HG03095 (cell line): ENCODE measurements at regions not wholly inside any gene's neighbourhood (a gene's known extent, or its start where the extent isn't known, plus 50 kb on each side); places are given as distances from the start of the nearest gene placed in this dataset.

Source experiments
- ATAC-seq: cut with Tn5 transposase; IDR thresholded peaks from one replicate; pipeline ENCODE4 v1.9.1; 2021; ENCODE audit warnings: moderate library complexity; ENCODE audit not compliant: unreplicated experiment

DNA sequence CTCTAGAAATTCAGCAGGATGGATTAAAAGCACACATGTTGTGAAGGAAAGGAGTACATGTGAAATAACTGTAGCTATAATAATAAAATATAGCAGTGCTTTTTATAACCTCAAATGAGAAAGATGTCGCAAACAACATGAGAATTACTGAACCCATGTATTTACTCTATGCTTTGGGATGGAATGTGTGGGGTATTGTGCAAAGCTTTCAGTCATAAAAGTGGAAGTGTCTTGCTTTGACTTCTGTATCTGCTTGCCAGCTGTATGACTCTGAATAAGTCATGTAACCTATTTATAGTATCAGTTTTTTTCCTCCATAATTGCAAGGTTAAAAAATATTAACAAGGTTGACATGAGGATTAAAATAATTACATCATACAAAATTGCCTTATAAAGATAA, 519.3 kb upstream of the CADM2 start:
- ATAC-seq = no peak

DNA sequence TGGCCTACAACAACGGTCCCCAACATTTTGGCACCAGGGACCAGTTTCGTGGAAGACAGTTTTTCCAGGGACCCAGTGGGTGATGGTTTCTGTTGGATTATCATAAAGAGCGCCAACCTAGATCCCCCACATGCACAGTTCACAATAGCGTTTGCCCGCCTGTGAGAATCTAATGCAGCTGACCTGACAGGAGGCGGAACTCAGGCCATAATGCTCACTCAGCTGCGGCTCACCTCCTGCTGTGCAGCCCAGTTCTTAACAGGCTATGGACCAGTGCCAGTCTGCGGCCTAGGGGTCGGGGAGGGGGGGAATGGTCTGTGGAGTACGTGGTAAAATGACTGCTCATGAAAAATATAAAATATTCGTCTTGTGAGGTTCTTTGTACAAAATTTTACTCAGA, 518.5 kb upstream of the CADM2 start:
- no peak for ATAC-seq

DNA sequence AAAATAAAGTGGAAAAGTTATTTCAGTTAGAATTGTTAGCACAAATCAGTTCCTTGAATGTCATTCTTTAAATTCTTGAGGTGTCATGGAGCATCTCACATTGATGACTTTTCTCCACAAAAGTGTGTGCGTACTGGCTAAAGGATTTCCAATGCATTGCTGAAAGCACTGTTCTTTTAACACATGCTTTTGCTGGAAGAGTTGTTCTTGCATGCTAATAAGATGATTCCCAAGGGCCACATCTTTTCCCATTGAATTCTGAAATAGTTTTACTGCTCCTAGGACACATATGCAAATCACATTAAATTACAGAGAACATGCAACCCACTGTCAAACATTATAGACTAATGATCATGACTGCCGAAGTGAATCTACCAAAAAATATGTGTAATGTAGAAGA, 516.3 kb upstream of the CADM2 start:
- ATAC-seq = no peak

DNA sequence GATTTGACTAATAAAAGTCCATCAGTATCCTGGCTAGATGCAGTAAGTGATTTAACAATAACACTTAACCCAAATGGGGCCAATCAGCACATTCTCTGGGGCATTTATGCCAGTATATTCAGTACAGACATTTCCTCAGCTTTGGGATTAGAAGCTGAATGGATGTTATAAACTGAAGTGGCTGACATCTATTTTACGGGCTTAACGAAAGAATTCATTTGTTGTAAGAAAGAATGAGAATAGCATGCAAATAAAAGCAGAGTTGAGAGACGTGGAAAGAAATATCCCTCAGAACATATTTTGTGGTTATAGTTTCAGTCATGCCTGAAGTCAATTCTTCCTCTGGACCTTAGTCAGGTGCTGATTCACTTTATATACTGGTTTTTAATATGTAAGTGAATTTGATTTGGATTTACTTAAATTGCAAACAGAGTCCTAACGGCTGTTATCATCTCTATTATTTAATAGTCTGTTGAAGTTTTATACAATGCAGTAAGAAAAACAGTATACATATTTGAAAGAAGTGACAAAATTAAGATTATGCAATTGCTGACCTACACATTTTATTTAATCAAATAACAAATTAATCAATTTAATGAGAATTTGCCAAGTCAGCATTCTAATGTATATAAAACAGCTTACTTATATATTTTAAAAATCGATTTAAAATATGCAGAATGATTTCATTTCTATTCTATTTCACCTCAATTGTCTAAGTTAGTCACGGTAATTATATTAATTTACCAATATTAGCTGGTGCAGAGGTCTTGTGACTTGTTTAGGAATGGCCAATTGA, 513.9 kb upstream of the CADM2 start:
- no peak for ATAC-seq

DNA sequence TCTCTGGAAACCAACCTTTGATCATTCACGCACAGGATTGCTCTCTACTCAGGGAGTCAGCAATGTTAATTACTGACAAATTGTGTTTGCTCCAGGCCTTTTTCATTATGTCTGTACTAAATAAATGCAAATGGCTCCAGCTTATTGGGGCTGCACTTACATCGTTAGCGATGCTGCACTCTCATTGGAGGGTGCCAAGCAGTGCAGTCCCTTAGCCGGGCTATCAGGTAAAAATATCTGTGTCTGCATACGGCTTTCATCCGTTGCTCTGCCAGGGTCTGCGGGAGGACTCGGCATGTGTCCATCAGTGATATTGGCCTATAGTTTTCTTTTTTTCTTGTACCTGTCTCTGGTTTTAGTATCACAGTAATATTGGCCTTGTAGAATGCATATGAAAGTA, 471.5 kb upstream of the CADM2 start:
- ATAC-seq = no peak

DNA sequence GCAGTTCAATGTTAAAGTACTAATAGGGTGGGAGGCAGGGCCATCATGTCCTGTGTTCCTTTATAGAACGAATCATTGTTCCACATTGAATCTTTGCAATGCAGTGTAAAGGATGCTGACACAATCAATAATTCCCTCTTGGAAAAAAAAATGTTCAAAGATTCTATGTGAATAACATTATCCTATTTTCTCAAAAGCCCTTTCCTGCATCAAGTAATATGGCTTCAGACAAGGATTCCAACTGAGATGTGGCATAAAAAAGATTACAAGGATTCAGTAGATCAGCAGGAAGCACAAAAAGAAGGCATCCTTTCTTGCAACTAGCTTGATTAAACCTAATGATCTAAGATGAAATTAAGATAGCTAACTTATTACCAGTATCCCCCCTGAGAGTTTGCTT, 454.0 kb upstream of the CADM2 start:
- no peak for ATAC-seq

DNA sequence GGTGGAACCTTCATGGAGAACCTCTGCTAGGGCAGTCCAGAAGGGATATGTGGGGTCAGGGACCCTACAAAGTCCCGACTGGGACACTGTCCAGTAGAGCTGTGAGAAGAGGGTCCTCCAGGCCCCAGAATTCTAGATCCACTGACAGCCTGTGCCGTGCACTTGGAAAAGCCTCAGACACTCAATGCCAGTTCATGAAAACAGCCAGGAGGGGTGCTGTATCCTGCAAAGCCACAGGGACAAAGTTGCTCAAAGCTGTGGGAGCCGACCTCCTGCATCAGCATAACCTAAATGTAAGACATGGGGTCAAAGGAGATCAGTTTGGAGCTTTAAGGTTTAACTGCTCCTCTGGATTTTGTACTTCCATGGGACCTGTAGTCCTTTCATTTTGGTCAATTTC, 448.8 kb upstream of the CADM2 start:
- no peak for ATAC-seq

DNA sequence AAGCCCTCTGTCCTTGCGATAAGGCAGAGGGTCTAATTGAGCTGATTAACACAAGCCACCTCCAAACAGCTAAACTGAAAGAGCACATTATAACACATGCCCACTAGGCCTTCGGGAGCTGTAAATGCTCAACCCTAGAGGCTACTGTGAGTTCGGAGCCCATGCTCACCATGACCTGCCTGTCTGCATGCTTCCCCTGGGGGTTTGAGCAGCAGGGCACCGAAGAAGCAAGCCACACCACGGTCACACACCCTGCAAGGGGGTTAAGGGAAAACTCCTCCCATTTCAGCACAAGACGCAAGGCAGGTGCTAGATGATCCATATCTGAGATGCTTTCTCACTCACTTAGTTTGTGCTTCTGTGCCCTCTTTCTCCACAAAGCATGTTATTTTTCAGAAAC, 435.9 kb upstream of the CADM2 start:
- no peak for ATAC-seq

DNA sequence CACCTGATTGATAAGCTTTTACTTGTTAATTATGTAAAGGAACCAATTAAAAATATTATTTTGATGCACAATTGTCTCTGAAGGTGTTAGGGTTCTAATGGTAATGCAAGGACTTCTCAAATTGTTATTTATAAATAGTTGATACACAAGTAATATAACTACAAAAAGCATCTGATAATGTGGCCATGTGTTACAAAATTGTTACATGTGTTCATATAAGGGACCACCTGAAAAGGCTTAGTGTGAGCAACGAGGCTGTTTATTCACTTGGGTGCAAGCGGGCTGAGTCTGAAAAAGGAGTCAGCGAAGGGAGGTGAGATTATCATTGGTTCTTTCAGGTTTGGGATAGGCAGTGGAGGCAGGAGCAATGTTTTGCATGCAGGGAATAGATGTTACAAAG, 421.9 kb upstream of the CADM2 start:
- no peak for ATAC-seq

DNA sequence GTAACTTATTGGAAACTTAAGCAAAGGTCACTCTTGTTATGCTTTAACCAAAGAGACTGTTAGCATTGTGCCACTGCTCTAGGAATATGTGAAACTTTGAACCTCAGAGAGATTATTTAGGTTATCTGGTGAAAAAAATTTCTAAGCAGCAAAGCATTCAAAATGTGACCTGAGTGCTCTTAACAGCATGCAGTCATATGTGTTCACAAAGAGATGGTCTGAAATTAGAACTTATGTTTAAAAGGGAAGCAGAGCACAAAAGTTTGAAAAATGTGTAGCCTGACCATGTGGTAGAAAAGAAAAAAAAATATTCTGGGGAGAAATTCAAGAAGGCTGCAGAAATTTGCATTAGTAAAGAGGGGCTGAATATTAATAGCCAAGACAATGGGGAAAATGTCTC, 420.2 kb upstream of the CADM2 start:
- no peak for ATAC-seq

DNA sequence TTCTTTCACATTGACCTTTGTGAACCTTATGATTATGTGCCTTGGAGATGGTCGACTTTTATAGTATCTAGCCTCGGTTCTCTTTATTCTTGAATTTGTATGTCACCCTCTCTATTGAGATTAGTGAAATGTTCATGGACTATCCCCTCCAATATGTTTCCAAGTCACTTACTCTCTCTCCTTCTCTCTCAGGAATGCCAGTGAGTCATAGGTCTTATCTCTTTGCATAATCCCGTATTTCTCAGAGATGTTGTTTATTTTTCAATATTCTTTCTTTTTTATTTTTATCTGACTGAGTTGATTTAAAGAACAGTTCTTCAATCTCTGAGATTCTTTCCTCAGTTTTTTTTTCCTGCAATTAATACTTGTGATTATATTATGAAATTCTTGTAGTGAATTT, 411.6 kb upstream of the CADM2 start:
- no peak for ATAC-seq

DNA sequence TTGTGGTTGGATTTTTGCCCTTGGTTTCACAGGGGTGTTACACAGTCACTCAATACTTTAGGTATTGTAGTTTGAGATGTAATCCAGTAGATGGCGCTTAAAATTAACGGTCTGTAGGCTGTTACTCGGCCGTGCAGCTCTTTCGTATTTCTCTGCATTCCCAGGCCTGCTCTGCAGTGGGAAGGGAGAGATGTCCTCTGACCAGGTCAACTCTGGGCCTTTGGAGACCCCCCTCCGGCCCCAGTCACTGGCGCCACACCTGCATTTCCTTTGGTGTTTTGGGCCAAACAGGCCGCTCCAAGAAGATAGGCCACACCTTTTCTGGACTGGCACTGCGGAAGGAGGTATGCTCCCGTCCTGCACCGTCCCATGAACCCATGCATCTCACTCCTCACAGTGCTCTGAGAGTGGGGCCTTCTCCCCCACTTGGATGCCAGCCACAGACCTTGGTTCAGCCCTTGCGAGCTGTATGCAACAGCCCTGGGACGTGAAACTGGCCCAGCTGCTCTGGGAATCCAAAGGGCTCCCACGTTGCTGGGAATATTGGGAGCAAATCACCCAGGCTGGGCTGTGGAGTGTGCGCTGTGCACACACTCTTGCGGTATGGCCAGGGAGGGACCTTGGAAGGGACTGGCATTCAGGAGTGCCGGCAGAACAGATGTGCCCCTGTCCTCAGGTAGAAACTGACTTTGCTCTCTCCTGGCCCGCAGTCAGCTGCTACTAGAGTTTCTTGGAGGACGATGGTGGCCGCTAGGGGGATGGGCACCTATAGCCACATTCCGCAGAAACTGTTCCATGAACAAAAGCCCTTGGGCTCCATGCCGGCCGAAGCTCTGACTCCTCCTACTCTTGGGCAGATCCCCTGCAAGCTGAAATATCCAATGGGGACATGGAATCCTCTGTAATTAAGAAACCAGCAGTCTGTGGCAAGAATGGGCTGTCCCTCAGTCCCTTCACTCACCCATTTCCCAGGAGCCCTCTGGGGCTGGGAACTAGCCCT, 410.5 kb upstream of the CADM2 start:
- ATAC-seq = peak; percentile 81

DNA sequence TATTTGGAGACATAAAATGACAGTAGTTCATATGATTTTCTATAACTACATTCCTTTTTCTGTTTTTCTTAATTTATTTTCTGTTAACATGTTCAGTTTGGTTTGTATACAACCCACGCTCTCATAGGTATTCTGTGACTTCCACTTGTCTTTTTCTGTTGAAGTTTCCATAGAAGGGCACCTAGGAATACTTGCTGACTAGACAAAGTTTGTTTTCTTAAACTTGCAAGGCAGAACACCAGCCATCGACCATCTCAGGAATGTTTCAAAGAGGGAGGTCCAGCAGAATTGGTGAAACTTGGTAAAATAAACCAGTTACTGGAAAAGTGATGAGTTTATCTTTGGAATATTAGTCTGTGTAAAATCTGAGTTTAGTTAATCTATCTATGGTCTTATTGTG, 403.2 kb upstream of the CADM2 start:
- ATAC-seq = no peak

DNA sequence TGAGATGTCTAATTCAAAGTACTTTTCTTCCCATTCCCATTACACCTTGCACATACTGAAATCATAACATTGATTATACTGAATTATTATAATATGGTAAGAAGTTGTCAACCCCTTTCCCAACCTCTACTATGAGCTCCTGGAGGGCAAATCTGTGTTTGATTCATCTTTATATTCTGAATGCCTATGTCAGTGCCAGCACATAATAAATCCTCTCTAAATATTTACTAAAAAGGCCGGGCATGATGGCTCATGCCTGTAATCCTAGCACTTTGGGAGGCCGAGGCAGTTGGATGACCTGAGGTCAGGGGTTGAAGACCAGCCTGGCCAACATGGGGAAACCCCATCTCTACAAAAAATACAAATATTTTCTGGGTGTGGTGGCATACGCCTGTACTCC, 392.5 kb upstream of the CADM2 start:
- no peak for ATAC-seq

DNA sequence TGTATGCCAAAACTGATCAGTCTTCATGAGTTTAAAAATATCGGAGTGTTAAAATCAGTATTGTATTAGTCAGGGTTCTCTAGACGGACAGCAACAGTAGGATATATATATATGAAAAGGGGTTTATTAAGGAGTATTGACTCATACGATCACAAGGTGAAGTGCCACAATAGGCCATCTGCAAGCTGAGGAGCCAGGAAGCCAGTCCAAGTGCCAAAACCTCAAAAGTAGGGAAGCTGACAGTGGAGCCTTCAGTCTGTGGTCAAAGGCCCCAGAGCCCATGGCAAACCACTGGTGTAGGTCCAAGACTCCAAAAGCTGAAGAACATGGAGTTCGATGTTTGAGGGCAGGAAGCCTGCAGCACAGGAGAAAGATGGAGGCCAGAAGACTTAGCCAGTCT, 391.0 kb upstream of the CADM2 start:
- ATAC-seq = no peak

DNA sequence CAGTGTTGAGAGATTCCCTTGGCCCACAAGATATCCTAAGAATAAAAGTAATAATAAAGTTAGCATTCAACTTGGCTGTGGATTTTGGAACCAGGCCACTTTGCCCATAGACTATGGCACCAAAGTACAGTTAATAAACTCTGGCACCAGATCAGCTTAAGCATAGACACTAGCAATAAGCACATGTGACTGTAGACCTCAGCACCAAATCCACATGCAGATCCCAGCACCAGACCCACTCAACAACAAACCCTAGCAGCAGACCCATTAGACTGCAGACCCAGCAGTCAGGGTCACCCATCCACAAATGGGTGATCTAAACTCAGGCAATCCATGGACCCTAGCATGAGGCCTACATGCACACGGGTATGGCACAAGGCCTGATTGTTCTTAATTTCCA, 384.8 kb upstream of the CADM2 start:
- ATAC-seq = no peak

DNA sequence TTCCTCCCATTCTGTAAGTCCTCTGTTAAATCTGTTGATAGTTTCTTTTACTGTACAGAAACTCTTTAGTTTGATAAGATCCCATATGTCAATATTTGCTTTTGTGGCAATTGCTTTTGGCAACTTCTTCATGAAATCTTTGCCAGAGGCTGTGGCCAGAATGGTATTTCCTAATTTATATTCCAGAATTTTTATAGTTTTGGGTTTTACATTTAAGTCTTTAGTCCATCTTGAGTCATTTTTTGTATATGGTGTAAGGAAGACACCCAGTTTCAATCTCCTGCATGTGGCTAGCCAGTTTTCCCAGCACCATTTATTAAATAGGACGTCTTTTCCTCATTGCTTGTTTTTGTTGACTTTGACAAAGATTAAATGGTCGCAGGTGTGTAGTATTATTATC, 372.4 kb upstream of the CADM2 start:
- ATAC-seq = no peak

DNA sequence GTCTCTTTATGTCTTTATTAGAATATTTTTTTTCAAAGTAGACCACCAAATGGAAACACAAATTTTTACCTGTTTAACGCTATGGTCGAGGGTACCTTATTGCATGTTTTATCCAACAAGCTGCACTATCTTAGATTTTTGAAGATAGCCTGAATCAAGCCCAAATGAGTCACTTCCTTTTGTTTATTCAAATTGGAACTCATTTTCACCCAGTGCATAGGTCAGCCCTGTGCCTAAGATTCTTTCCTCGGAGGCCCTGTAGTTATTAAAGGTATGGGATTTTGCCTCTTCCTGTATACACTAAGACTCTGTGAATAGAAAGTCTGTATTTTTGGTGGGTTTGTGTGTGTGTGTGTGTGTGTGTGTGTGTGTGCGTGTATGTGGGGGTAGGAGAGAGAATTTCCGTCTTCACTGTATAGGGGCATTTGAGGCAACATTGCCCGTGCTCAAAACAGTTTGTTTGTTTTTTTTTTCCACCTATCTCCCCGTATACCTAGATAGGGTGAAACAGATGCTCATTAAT, 358.0 kb upstream of the CADM2 start:
- no peak for ATAC-seq

DNA sequence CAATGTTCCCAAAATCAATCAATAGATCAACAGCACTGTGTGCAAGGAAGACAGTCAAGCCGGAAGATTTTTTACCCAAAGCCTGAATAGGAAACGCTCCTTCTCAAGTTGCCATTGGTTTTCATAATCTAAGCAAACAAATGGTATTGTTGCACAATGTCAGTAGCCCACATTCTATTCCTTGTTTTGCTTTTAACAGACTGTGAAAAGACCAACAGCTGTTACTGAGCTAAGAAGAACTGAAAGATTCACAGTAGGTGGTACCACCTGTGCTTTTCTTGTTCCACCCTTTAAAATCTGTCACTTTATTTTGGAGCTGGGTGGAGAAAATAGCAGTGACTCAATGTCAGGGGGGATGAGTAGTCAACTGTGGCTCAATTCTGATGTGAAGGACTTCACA, 357.5 kb upstream of the CADM2 start:
- ATAC-seq = no peak

DNA sequence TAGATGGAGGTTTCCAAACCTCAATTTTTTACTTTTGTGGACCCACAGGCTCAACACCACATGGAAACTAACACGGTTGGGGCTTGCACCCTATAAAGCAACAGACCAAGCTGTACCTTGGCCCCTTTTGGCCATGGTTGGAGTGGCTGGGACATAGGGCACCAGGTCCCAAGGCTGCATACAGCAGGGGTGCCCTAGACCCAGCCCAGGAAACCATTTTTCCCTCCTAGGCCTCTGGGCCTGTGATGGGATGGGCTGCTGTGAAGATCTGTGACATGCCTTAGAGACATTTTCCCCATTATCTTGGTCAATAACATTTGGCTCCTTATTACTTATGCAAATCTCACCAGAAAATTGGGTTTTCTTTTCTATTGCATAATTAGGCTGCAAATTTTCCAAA, 337.0 kb upstream of the CADM2 start:
- ATAC-seq = no peak

DNA sequence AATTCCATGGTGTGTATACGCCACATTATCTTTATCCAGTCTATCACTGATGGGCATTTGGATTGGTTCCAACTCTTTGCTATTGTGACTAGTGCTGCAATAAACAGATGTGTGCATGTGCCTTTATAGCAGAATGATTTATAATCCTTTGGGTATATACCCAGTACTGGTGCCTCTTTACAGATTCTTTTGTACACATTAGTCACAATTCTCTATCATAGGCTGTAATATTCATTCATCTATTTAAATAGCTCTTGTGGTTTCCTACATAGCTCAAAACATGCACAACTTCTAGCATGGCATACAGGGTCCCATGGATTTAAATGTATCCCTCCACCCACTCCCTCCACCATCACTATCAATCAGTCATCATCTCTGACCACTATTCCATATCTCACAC, 324.1 kb upstream of the CADM2 start:
- ATAC-seq = no peak

DNA sequence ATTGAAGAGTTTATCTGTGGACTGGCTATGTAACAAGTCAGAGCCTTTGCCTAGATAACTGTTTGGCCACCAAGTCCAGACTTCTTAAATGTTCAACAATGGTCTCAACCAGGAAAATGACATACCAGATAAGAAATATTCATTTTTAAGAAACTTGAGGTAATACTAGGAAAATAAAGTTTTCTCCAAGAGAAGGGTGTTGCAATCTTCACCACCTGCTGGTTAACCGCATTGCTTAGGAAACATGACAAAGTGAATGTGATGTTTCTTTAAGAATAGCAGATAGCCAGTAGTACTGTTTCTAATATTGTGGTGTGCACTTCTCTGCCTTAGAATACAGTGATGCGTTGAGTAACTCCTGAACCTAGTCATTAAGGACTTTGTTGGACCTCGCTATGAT, 321.5 kb upstream of the CADM2 start:
- no peak for ATAC-seq
